OCI-LY3 (cell line): ENCODE measurements at regions not wholly inside any gene's neighbourhood (a gene's known extent, or its start where the extent isn't known, plus 50 kb on each side); places are given as distances from the start of the nearest gene placed in this dataset.

Source experiments
- EZH2phosphoT487 ChIP-seq: fragments of 200-600 bp; shearing (Covaris generic); IDR thresholded peaks from 2 replicates; pipeline ENCODE4 v1.6.1; 2018; ENCODE audit warnings: antibody characterized with exemption, mixed run types, low read depth
- TF ChIP-seq, protein P1 (sequence below): fragments of 200-600, 300-600 bp; sonication (generic); IDR thresholded peaks from 2 replicates; pipeline ENCODE4 v1.5.1; 2014; ENCODE audit warnings: antibody characterized with exemption, low read length, low read depth

DNA sequence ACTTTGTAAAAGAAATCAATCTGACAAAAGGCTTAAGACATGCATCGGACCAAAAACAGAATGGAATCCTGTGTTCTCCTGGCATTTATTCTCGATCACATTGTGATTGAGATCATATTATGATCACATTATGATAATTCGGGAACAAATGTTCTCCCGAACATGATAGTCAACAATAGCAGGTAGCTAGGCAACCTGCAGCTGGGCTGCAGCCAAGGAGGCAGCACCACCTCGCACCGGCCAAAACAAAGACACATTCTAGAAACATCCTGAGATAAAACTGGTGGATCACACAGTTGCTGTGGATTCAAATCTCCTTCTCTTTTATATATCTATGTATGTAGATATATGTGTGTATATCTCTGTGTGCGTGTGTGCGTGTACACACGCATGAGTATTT is 480.6 kb upstream of the CYLC2 start:
- TF ChIP-seq, protein P1, sequence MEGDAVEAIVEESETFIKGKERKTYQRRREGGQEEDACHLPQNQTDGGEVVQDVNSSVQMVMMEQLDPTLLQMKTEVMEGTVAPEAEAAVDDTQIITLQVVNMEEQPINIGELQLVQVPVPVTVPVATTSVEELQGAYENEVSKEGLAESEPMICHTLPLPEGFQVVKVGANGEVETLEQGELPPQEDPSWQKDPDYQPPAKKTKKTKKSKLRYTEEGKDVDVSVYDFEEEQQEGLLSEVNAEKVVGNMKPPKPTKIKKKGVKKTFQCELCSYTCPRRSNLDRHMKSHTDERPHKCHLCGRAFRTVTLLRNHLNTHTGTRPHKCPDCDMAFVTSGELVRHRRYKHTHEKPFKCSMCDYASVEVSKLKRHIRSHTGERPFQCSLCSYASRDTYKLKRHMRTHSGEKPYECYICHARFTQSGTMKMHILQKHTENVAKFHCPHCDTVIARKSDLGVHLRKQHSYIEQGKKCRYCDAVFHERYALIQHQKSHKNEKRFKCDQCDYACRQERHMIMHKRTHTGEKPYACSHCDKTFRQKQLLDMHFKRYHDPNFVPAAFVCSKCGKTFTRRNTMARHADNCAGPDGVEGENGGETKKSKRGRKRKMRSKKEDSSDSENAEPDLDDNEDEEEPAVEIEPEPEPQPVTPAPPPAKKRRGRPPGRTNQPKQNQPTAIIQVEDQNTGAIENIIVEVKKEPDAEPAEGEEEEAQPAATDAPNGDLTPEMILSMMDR, result no peak
- TF ChIP-seq EZH2phosphoT487, result no peak
